ENCODE measurements at regions not wholly inside any gene's neighbourhood (a gene's known extent, or its start where the extent isn't known, plus 50 kb on each side); places are given as distances from the start of the nearest gene placed in this dataset.
A peak's percentile ranks its signal among the peaks of the same experiment; 100 is the strongest.

GRCh38 chr2:219965287-219966194 lies 338.1 kb downstream of the SLC4A3 start:
- no peak overlapping the region for H3K4me3 ChIP-seq (replicated peaks; ENCODE audit: low read depth, low read length)
- DNase-seq (ENCODE audit: low read depth), result no peak
- no peak for TF ChIP-seq CTCF (IDR thresholded peaks at IDR 0.05; ENCODE audit: low read length, missing control alignments)

GRCh38 chr2:219967247-219968245 lies 340.1 kb downstream of the SLC4A3 start:
- no peak overlapping the region for H3K4me3 ChIP-seq (replicated peaks; ENCODE audit: low read depth, low read length)
- no peak for DNase-seq (ENCODE audit: low read depth)
- TF ChIP-seq CTCF (IDR thresholded peaks at IDR 0.05; ENCODE audit: low read length, missing control alignments), result no peak

GRCh38 chr2:219968685-219969345 lies 341.4 kb downstream of the SLC4A3 start:
- no peak for DNase-seq (ENCODE audit: low read depth)
- TF ChIP-seq CTCF (IDR thresholded peaks at IDR 0.05; ENCODE audit: low read length, missing control alignments), result no peak
- H3K4me3 ChIP-seq (replicated peaks; ENCODE audit: low read depth, low read length), result no peak overlapping the region

GRCh38 chr2:219969508-219969907 lies 342.1 kb downstream of the SLC4A3 start:
- no peak overlapping the region for H3K4me3 ChIP-seq (replicated peaks; ENCODE audit: low read depth, low read length)
- DNase-seq (ENCODE audit: low read depth), result peak; percentile 1
- TF ChIP-seq CTCF (IDR thresholded peaks at IDR 0.05; ENCODE audit: low read length, missing control alignments), result no peak

GRCh38 chr2:219973136-219973535 lies 345.7 kb downstream of the SLC4A3 start:
- no peak for TF ChIP-seq CTCF (IDR thresholded peaks at IDR 0.05; ENCODE audit: low read length, missing control alignments)
- no peak for DNase-seq (ENCODE audit: low read depth)
- no peak overlapping the region for H3K4me3 ChIP-seq (replicated peaks; ENCODE audit: low read depth, low read length)

GRCh38 chr2:219976871-219977270 lies 349.4 kb downstream of the SLC4A3 start:
- no peak overlapping the region for H3K4me3 ChIP-seq (replicated peaks; ENCODE audit: low read depth, low read length)
- DNase-seq (ENCODE audit: low read depth), result no peak
- TF ChIP-seq CTCF (IDR thresholded peaks at IDR 0.05; ENCODE audit: low read length, missing control alignments), result no peak
